Mucosa of gallbladder (tissue), 1 donor: ENCODE measurements at regions not wholly inside any gene's neighbourhood (a gene's known extent, or its start where the extent isn't known, plus 50 kb on each side); places are given as distances from the start of the nearest gene placed in this dataset.
A peak's percentile ranks its signal among the peaks of the same experiment; 100 is the strongest.

Experiments
- DNase-seq: peaks from one replicate; pipeline ENCODE4 v3.0.0-alpha.2; 2020; ENCODE audit warnings: low spot score
- donor health status: DM: no; HTN: no; CAD: no.

- no peak for DNase-seq
These were observed 687.0 kb downstream of the VGLL3 start for GRCh38 chr3:86303935-86304334.

DNA sequence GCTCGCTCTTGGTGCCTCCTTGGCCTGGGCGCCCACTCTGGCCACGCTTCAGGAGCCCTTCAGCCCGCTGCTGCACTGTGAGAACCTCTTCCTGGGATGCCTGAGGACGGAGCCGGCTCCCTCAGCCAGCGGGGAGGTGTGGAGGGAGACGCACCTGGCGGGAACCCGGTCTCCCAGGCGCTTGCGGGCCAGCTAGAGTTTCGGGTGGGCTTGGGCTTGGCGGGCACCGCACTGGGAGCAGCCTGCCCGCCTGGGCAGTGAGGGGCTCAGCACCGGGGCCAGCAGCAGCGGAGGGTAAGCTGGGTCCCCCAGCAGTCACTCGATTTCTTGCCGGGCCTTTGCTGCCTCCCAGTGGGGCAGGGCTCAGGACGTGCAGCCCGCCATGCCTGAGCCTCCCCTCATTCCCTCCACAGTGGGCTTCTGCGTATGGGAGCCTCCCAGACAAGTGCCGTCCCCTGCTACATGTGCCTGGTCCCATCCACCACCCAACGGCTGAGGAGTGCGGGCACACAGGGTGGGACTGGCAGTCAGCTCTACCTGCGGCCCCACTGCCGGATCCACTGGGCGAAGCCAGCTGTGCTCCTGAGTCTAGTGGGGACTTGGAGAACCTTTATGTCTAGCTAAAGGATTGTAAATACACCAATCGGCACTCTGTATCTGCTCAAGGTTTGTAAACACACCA is 708.7 kb downstream of the VGLL3 start:
- no peak for DNase-seq

GRCh38 chr3:86269364-86270155 is 721.4 kb downstream of the VGLL3 start:
- DNase-seq: no peak

DNA sequence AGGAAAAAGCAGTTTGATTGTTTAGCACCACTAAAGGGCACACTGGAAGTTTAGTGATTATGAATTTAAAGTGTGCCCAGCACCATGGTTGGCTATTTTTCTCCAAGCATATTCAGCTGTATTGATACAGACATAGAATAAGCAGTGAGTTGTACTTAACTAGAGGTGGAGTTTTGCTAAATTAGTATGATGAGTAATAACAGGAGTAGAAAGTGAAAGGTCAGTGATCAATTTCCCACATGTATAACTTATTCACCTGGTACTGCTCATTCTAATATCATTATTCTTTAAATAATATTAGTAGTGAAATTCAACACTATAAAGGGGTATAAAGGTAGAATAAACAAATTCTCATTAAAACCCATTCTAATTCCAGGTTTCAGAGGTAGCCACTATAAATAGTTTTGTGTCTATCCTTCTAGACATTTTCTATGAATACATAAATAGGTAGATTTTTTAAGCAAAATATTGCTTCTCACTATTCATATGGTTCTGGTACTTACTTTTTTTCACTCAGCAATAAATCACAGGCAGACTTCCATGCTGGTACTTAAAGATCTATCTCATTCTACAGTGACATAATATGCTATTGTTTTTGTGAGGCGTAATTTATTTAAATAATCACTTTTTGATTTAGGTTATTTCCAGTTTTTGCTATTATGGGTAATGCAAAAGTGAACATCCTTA is 732.9 kb downstream of the VGLL3 start:
- DNase-seq: no peak

DNA sequence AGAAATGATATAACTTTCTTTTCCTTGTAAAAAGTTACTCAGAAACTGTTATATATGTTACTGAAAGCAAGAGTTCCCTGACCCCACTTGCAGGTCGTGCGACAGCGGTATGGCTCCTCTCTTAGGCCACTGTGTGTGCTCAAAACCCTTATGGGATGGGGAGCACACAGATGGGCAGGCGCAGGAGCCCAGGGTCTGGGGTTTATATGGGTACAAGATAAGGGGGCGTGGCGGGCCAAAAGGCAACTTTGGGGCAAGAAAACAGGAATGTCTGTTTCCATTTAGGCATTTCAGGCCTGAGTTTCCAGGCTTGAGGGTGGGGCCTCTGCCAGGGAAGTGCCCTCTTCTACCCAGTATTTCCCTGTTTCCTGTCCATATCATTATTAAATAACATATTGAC is 736.5 kb downstream of the VGLL3 start:
- DNase-seq: no peak

DNA sequence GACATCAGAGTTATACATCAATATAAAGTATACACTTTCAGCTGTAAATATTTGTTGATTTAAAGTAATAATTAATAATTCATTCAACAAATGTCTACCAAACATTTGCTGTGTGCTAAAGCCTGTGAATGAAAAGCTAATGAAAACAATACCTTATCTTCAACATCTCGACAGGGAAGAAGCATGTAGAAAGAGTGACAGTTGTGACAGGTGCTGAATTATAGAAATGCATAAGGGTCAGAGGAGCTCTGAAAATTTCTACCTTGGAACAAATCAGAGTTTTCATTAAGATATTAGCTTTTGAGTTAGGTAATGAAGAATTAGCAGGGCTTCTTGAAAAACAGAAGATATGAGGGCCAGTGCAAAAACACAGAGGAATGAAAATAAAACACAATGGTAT is 739.2 kb downstream of the VGLL3 start:
- no peak for DNase-seq

GRCh38 chr3:86249833-86250232 is 741.1 kb downstream of the VGLL3 start:
- DNase-seq: no peak

DNA sequence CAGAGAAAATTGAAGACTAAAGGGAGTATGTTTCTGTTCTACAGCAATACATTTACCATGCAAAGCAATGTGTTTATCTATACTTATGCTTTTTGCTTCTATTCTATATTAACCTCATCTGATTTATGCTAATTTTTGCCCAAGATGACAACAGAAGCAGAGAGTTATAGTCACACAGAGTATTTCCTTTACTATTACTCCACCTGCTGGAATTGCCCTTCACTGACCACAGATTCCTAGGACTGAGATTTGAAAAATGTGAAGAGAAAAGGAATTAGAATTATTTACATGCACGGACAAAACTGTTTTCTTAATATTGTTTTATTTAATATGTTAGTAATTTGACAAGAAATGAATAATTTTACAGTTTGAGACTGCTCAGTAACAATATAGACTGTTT is 745.6 kb downstream of the VGLL3 start:
- DNase-seq: no peak

GRCh38 chr3:86244905-86245304 is 746.0 kb downstream of the VGLL3 start:
- no peak for DNase-seq

DNA sequence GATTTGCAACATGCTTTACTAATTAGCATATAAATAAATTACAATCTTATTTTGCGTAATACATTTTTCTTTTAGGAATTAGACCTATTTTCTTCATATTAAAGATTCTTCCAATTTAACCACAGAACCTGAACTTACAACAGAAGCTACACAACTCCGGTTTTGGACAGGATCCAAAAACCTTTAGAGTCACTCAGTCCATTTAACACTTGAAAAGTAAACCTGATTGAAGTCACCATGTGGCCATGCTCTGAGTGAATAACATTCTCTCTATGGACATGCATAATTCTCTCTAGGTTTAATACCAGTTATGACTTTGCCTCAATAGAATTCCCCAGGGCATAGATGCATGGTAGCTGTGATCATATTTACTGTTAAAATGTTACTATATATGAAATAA is 751.0 kb downstream of the VGLL3 start:
- no peak for DNase-seq

- DNase-seq: no peak
These were observed 756.3 kb downstream of the VGLL3 start for GRCh38 chr3:86234506-86235254.

DNA sequence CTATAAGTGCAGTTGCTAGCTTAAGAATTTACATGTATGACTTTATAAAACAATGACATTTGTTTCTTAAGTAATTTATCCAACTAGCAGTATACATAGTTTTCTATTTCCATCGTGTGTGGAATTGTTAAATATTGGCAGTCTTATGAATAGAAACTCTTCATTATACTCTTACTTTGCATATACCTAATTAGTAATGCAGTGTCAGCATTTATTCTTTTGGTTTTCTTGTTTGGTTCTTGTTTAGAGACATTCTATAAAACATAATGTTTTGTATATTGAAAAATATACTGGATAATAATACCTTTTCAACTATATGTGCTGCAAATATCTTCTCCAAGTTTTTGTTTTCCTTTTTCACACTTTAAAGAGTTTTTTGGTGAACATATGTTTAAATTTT is 760.2 kb downstream of the VGLL3 start:
- DNase-seq: no peak

DNA sequence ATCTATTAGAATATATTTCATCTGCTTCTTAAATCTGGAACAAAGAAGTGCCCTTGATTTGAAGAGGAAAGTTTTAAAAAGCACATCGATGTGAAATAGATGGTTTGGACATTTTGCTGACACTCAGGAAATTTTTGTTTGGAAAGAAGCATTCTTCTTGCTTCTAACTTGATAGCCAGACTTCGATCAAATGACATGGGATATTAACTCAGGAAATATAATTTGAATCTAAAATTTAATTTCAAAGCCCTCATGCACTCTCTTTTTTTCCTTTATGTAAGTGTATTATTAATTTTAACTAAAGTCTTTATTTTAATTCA is 761.2 kb downstream of the VGLL3 start:
- no peak for DNase-seq

- no peak for DNase-seq
These were observed 761.7 kb downstream of the VGLL3 start for GRCh38 chr3:86229086-86229774.

GRCh38 chr3:86228101-86228500 is 762.8 kb downstream of the VGLL3 start:
- DNase-seq: no peak

- no peak for DNase-seq
These were observed 765.5 kb downstream of the VGLL3 start for GRCh38 chr3:86225461-86225860.

DNA sequence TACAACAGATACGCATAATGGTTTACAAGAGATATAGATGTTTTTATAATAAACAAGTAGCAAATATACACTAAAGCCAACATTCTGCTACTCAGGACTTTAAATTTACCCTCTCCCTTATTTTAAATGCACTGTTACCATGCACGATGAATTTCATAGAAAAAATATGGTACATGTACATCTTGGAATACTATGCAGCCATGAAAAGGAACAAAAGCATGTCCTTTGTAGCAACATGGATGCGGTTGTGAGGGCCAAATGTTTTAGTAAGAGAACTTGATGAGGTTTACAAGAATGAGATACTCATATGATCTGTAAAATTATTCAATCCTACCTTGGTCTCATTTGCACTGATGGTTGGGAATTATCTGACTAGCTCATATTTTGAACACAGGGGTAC is 769.3 kb downstream of the VGLL3 start:
- DNase-seq: no peak

- no peak for DNase-seq
These were observed 782.2 kb downstream of the VGLL3 start for GRCh38 chr3:86208772-86209171.

- no peak for DNase-seq
These were observed 808.3 kb downstream of the VGLL3 start for GRCh38 chr3:86182606-86183005.

GRCh38 chr3:86180696-86181095 is 810.3 kb downstream of the VGLL3 start:
- DNase-seq: peak; percentile 13

DNA sequence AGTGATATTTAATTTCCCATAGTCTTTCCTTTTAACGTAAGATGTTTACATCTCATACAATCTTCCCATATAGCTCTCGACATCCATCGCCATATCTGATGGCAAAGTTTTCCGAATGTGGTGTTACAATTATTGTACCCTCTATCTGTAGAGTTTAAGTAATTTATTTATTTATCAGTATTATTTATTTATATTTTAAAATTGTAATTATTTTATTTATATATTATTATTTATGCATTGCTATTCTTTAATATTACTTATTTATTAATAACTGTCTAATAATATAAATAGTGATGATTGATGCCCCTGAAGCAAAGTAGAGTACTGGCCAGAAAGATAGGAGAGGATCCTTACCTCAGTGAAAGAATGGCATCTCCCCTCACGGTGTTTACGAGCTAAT is 812.9 kb downstream of the VGLL3 start:
- no peak for DNase-seq

- DNase-seq: no peak
These were observed 814.5 kb downstream of the VGLL3 start for GRCh38 chr3:86176445-86176784.
